Stomach (tissue), 4 donors: ENCODE measurements at regions not wholly inside any gene's neighbourhood (a gene's known extent, or its start where the extent isn't known, plus 50 kb on each side); places are given as distances from the start of the nearest gene placed in this dataset.

Source experiments
- CTCF ChIP-seq, 7 experiments: fragments of 450-650 bp in 4 of 7; fragments of 200-600 bp in 3 of 7; sonication (generic) in 3 of 7; IDR thresholded peaks; one replicate each; pipeline ENCODE4 v1.5.1; 2016 to 2019; ENCODE audit warnings: antibody characterized with exemption in 7 of 7, control low read depth in 2 of 7, mild to moderate bottlenecking in 1 of 7
- EP300 ChIP-seq: sonication (generic); formaldehyde crosslinking; IDR thresholded peaks from one replicate; pipeline ENCODE4 v1.6.1; 2017; ENCODE audit warnings: antibody characterized with exemption
- POLR2A ChIP-seq, 4 donors: fragments of 450-650 bp; IDR thresholded peaks; one replicate each; pipeline ENCODE4 v1.6.1; 2016; ENCODE audit warnings: antibody characterized with exemption in 4 of 4, control low read depth in 2 of 4, mild to moderate bottlenecking in 1 of 4, moderate library complexity in 1 of 4
- POLR2AphosphoS5 ChIP-seq, 3 donors: sonication (generic); formaldehyde crosslinking; IDR thresholded peaks; one replicate each; pipeline ENCODE4 v1.6.1; 2016; ENCODE audit warnings: antibody characterized with exemption in 3 of 3

GRCh38 chr2:226304308-226304707, 495.3 kb downstream of the IRS1 start:
- no peak for TF ChIP-seq CTCF (IDR thresholded peaks at IDR 0.05)
- no peak for TF ChIP-seq POLR2AphosphoS5 (IDR thresholded peaks at IDR 0.05)
- no peak for TF ChIP-seq POLR2A (IDR thresholded peaks at IDR 0.05)
- TF ChIP-seq EP300, result no peak
